Keratinocyte (primary cell): ENCODE measurements at regions not wholly inside any gene's neighbourhood (a gene's known extent, or its start where the extent isn't known, plus 50 kb on each side); places are given as distances from the start of the nearest gene placed in this dataset.

Experiments
- DNase-seq: peaks from one replicate; pipeline ENCODE4 v3.0.0-alpha.2; 2011; ENCODE audit warnings: low read depth, missing footprints, low spot score
- FAIRE-seq: peaks from 2 replicates; lab custom pipeline; 2011; peaks lifted over from hg19 to GRCh38; lab: Jason Lieb, UNC
- H2AFZ ChIP-seq: 2 replicates; pipeline ENCODE4 v1.6.0; 2012; ENCODE audit warnings: low read length, control low read depth, inconsistent platforms; ENCODE audit not compliant: control insufficient read depth
- H3K27ac ChIP-seq: 2 replicates; pipeline ENCODE4 v1.5.1; 2011; ENCODE audit warnings: low read length; ENCODE audit not compliant: control insufficient read depth, insufficient read depth
- H3K27me3 ChIP-seq: 3 replicates; pipeline ENCODE4 v1.6.0; 2011; ENCODE audit warnings: low read length; ENCODE audit not compliant: control insufficient read depth, insufficient read depth; ENCODE audit errors: extremely low read depth
- H3K36me3 ChIP-seq, 2 experiments: 2 replicates in 1 of 2; 3 replicates in 1 of 2; pipeline ENCODE4 v1.5.1; 2011; ENCODE audit warnings: low read length in 2 of 2, mild to moderate bottlenecking in 1 of 2; ENCODE audit not compliant: control insufficient read depth in 2 of 2, insufficient read depth in 2 of 2; ENCODE audit errors: extremely low read depth in 1 of 2
- H3K4me1 ChIP-seq: 3 replicates; pipeline ENCODE4 v1.5.1; 2011; ENCODE audit warnings: low read length; ENCODE audit not compliant: control insufficient read depth, insufficient read depth; ENCODE audit errors: extremely low read depth
- H3K4me2 ChIP-seq: 3 replicates; pipeline ENCODE4 v1.6.0; 2011; ENCODE audit warnings: low read depth, low read length; ENCODE audit not compliant: control insufficient read depth, insufficient read depth; ENCODE audit errors: extremely low read depth
- H3K4me3 ChIP-seq, 3 experiments: fragments of 200-600 bp in 1 of 3; sonication (generic) in 1 of 3; 2 replicates in 2 of 3; 3 replicates in 1 of 3; pipeline ENCODE4 v1.5.1; 2011 to 2016; ENCODE audit warnings: low read length in 3 of 3, mild to moderate bottlenecking in 3 of 3, control low read depth in 2 of 3, inconsistent platforms in 1 of 3, low read depth in 1 of 3, mixed read lengths in 1 of 3, mixed run types in 1 of 3, moderate library complexity in 1 of 3; ENCODE audit not compliant: control insufficient read depth in 2 of 3, insufficient read depth in 2 of 3; ENCODE audit errors: extremely low read depth in 1 of 3
- H3K79me2 ChIP-seq: 2 replicates; pipeline ENCODE4 v1.6.0; 2012; ENCODE audit warnings: low read length; ENCODE audit not compliant: control insufficient read depth, insufficient read depth
- H3K9ac ChIP-seq: 3 replicates; pipeline ENCODE4 v1.6.0; 2011; ENCODE audit warnings: low read length; ENCODE audit not compliant: control insufficient read depth, insufficient read depth; ENCODE audit errors: extremely low read depth
- H3K9me1 ChIP-seq: 3 replicates; pipeline ENCODE4 v1.6.0; 2011; ENCODE audit warnings: low read length; ENCODE audit not compliant: control insufficient read depth, insufficient read depth; ENCODE audit errors: extremely low read depth
- H3K9me3 ChIP-seq: 2 replicates; pipeline ENCODE4 v1.5.1; 2012; ENCODE audit warnings: low read depth, low read length; ENCODE audit not compliant: control insufficient read depth
- H4K20me1 ChIP-seq: 3 replicates; pipeline ENCODE4 v1.6.0; 2011; ENCODE audit warnings: low read length; ENCODE audit not compliant: control insufficient read depth, insufficient read depth; ENCODE audit errors: extremely low read depth
- EZH2 ChIP-seq: IDR thresholded peaks from one replicate; pipeline ENCODE4 v1.6.1; 2012; ENCODE audit warnings: inconsistent platforms, mild to moderate bottlenecking, low read length, moderate library complexity
- dilution Hi-C: fragments of 300-500 bp; cut with MboI; formaldehyde crosslinking; loops from one replicate; pipeline ENCODE4 v1.7.0; 2020; ENCODE audit warnings: low sequenced_read_pairs; ENCODE audit not compliant: extremely low pct_ligation_motif_present
- TF ChIP-seq, protein P1 (sequence below), 3 experiments: IDR thresholded peaks in 1 of 3; conservative IDR thresholded peaks in 1 of 3; optimal IDR thresholded peaks in 1 of 3; 2 replicates in 2 of 3; 3 replicates in 1 of 3; pipeline versions ENCODE3 to v1.5.1; 2011; ENCODE audit warnings: low read length in 3 of 3, mild to moderate bottlenecking in 3 of 3, moderate library complexity in 2 of 3, control low read depth in 1 of 3, inconsistent platforms in 1 of 3; ENCODE audit not compliant: insufficient read depth in 2 of 3; ENCODE audit errors: extremely low read depth in 1 of 3

GRCh38 chr6:65999288-65999791 lies 292.3 kb upstream of the EYS start:
- Histone ChIP-seq H3K27me3 (no peaks in the 10 kb centered on the region), H3K9me3 (peaks cover 4% of the 10 kb centered on the region), H3K4me3 (no peak overlapping the region), H3K4me1 (no peaks in the 10 kb centered on the region), H3K4me2 (no peak overlapping the region), H3K27ac (no peak overlapping the region), H3K9ac (no peak overlapping the region), H4K20me1 (no peaks in the 10 kb centered on the region), H3K36me3 (no peaks in the 10 kb centered on the region), H2AFZ (no peak overlapping the region), H3K9me1 (no peaks in the 10 kb centered on the region), H3K79me2 (no peaks in the 10 kb centered on the region)
- FAIRE-seq (no peak), DNase-seq (no peak)
- dilution Hi-C loops, result no loop called here
- TF ChIP-seq EZH2, result no peak
- TF ChIP-seq, protein P1, sequence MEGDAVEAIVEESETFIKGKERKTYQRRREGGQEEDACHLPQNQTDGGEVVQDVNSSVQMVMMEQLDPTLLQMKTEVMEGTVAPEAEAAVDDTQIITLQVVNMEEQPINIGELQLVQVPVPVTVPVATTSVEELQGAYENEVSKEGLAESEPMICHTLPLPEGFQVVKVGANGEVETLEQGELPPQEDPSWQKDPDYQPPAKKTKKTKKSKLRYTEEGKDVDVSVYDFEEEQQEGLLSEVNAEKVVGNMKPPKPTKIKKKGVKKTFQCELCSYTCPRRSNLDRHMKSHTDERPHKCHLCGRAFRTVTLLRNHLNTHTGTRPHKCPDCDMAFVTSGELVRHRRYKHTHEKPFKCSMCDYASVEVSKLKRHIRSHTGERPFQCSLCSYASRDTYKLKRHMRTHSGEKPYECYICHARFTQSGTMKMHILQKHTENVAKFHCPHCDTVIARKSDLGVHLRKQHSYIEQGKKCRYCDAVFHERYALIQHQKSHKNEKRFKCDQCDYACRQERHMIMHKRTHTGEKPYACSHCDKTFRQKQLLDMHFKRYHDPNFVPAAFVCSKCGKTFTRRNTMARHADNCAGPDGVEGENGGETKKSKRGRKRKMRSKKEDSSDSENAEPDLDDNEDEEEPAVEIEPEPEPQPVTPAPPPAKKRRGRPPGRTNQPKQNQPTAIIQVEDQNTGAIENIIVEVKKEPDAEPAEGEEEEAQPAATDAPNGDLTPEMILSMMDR (optimal IDR thresholded peaks at IDR 0.05 in 1 of 3, IDR thresholded peaks at IDR 0.05 in 1 of 3, conservative IDR thresholded peaks at IDR 0.05 in 1 of 3; ENCODE audit: extremely low read depth in 1 of 3, insufficient read depth in 2 of 3, low read length in 3 of 3), result no peak

DNA sequence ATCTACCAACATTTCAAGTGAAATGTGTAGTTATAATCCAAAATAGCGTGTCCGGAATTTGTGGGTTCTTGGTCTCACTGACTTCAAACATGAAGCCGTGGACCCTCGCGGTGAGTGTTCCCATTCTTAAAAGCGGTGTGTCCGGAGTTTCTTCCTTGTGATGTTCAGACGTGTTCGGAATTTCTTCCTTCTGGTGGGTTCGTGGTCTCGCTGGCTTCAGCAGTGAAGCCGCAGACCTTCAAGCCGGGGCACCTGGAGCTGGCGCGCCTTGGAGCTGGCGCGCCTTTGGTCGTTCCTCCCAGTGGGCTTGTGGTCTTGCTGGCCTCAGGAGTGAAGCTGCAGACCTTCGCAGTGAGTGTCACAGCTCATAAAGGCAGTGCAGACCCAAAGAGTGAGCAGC lies 291.5 kb upstream of the EYS start:
- TF ChIP-seq, protein P1 (optimal IDR thresholded peaks at IDR 0.05 in 1 of 3, IDR thresholded peaks at IDR 0.05 in 1 of 3, conservative IDR thresholded peaks at IDR 0.05 in 1 of 3; ENCODE audit: extremely low read depth in 1 of 3, insufficient read depth in 2 of 3, low read length in 3 of 3), result no peak
- TF ChIP-seq EZH2, result no peak
- no peaks in the 10 kb centered on the region for H3K9me1 ChIP-seq
- no peak for DNase-seq
- dilution Hi-C loops, result no loop called here
- no peaks in the 10 kb centered on the region for H4K20me1 ChIP-seq
- H3K4me2 ChIP-seq, result no peak overlapping the region
- no peak overlapping the region for H3K27ac ChIP-seq
- no peak for FAIRE-seq
- no peaks in the 10 kb centered on the region for H3K79me2 ChIP-seq
- no peak overlapping the region for H3K9ac ChIP-seq
- H2AFZ ChIP-seq, result no peak overlapping the region
- no peaks in the 10 kb centered on the region for H3K36me3 ChIP-seq
- H3K27me3 ChIP-seq, result no peaks in the 10 kb centered on the region
- no peak overlapping the region for H3K4me3 ChIP-seq
- H3K4me1 ChIP-seq, result no peaks in the 10 kb centered on the region
- H3K9me3 ChIP-seq, result peaks cover 4% of the 10 kb centered on the region
